Kidney (tissue), 13 donors: ENCODE measurements at regions not wholly inside any gene's neighbourhood (a gene's known extent, or its start where the extent isn't known, plus 50 kb on each side); places are given as distances from the start of the nearest gene placed in this dataset.

Experiments used
- DNase-seq, 5 donors: peaks; one replicate each; pipeline ENCODE4 v3.0.0-alpha.2; 2013 to 2020
- FAIRE-seq: peaks from 2 replicates; lab custom pipeline; 2012; peaks lifted over from hg19 to GRCh38; lab: Jason Lieb, UNC
- H3K27ac ChIP-seq, 2 donors: one replicate each; pipeline ENCODE4 v1.7.0; 2013; ENCODE audit warnings: low read depth in 2 of 2, low read length in 2 of 2, inconsistent platforms in 1 of 2
- H3K27me3 ChIP-seq: one replicate; pipeline ENCODE4 v1.7.1; 2013; ENCODE audit warnings: low read length, inconsistent platforms; ENCODE audit not compliant: control insufficient read depth, insufficient read depth
- H3K36me3 ChIP-seq, 3 donors: one replicate each; pipeline versions ENCODE4 v1.7.0 to v1.7.1; 2013; ENCODE audit warnings: low read length in 3 of 3, control low read depth in 1 of 3, inconsistent platforms in 1 of 3; ENCODE audit not compliant: insufficient read depth in 3 of 3, control insufficient read depth in 2 of 3
- H3K4me1 ChIP-seq, 3 donors: one replicate each; pipeline versions ENCODE4 v1.7.0 to v1.7.1; 2013; ENCODE audit warnings: low read length in 3 of 3, inconsistent platforms in 1 of 3, low read depth in 1 of 3; ENCODE audit not compliant: control insufficient read depth in 2 of 3, insufficient read depth in 2 of 3
- H3K4me3 ChIP-seq, 3 donors: one replicate each; pipeline versions ENCODE4 v1.7.0 to v1.8.1; 2013; ENCODE audit warnings: low read length in 3 of 3, control low read depth in 1 of 3, inconsistent platforms in 1 of 3
- H3K9ac ChIP-seq, 3 donors: one replicate each; pipeline versions ENCODE4 v1.7.0 to v1.7.1; 2013; ENCODE audit warnings: low read length in 3 of 3, control low read depth in 1 of 3, inconsistent platforms in 1 of 3
- H3K9me3 ChIP-seq, 3 donors: one replicate each; pipeline versions ENCODE4 v1.7.0 to v1.7.1; 2013; ENCODE audit warnings: low read length in 3 of 3, control low read depth in 1 of 3, inconsistent platforms in 1 of 3; ENCODE audit not compliant: control insufficient read depth in 2 of 3, insufficient read depth in 1 of 3
- intact Hi-C: fragments of 100-400 bp; cut with DNase I; formaldehyde crosslinking; loops from one replicate; pipeline ENCODE4 v1.11.1; 2022
- TF ChIP-seq, protein P1 (sequence below): IDR thresholded peaks from 3 replicates; pipeline ENCODE4 v1.5.1; 2012; ENCODE audit warnings: mild to moderate bottlenecking, moderate library complexity, borderline replicate concordance; ENCODE audit not compliant: insufficient read depth; ENCODE audit errors: extremely low read depth
- donor health status: control.
- donor health status: control.
- donor health status: control.
- donor health status: control.
- donor health status: control.
- donor health status: DM: yes; HTN: yes; CAD: no.
- donor health status: Normal renal cell carcinoma (clear cell type).

DNA sequence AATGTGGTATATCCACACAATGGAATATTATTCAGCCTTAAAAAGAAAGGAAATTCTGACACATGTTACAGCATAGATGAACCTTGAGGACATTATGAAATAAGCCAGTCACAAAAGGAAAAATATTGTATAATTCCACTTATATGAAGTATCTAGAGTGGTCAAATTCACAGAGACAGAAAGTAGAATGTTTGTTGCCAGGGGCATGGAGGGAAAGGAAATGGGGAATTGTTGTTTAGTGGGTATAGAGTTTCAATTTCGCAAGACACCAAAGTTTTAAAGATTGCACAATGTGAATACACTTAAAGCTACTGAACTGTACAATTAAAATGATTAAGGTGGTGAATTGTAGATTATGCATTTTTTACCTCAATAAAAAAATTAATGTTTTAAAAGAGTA lies 92.9 kb downstream of the TXNL1 start:
- H3K4me3 ChIP-seq, result no peak overlapping the region
- TF ChIP-seq, protein P1, sequence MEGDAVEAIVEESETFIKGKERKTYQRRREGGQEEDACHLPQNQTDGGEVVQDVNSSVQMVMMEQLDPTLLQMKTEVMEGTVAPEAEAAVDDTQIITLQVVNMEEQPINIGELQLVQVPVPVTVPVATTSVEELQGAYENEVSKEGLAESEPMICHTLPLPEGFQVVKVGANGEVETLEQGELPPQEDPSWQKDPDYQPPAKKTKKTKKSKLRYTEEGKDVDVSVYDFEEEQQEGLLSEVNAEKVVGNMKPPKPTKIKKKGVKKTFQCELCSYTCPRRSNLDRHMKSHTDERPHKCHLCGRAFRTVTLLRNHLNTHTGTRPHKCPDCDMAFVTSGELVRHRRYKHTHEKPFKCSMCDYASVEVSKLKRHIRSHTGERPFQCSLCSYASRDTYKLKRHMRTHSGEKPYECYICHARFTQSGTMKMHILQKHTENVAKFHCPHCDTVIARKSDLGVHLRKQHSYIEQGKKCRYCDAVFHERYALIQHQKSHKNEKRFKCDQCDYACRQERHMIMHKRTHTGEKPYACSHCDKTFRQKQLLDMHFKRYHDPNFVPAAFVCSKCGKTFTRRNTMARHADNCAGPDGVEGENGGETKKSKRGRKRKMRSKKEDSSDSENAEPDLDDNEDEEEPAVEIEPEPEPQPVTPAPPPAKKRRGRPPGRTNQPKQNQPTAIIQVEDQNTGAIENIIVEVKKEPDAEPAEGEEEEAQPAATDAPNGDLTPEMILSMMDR, result no peak
- H3K9ac ChIP-seq, result no peak overlapping the region
- H3K27ac ChIP-seq, result no peak overlapping the region
- no peaks in the 10 kb centered on the region for H3K27me3 ChIP-seq
- no peaks in the 10 kb centered on the region for H3K36me3 ChIP-seq
- no peaks in the 10 kb centered on the region for H3K9me3 ChIP-seq
- DNase-seq (no peak), FAIRE-seq (no peak)
- intact Hi-C loops, result no loop called here
- H3K4me1 ChIP-seq, result no peaks in the 10 kb centered on the region

DNA sequence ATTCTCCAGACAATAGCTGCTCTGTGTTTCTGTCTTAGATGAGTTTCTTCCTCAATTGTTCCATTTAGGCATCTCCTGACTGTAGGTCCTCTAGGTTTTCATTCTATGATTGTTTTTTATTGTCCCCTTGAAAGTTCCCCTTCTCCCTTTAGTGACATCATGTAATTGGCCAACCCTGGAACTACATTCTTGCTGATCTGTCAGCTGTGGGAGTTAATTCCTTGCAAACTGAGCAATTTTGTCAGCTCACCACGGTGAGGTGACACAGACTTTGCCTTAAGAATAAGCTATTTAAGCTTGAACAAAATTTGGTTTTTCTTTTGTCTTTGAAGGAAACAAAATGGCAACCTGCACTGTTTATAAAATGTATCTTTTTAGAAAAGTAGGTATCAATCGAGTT lies 95.9 kb downstream of the TXNL1 start:
- Histone ChIP-seq H3K4me1 (no peaks in the 10 kb centered on the region), H3K9me3 (no peaks in the 10 kb centered on the region), H3K27ac (no peak overlapping the region), H3K27me3 (no peaks in the 10 kb centered on the region), H3K4me3 (no peak overlapping the region), H3K9ac (no peak overlapping the region), H3K36me3 (no peaks in the 10 kb centered on the region)
- peak in 1 of 5 donors; percentile 31 for DNase-seq
- TF ChIP-seq, protein P1, result no peak
- FAIRE-seq, result no peak
- intact Hi-C loops, result no loop called here

DNA sequence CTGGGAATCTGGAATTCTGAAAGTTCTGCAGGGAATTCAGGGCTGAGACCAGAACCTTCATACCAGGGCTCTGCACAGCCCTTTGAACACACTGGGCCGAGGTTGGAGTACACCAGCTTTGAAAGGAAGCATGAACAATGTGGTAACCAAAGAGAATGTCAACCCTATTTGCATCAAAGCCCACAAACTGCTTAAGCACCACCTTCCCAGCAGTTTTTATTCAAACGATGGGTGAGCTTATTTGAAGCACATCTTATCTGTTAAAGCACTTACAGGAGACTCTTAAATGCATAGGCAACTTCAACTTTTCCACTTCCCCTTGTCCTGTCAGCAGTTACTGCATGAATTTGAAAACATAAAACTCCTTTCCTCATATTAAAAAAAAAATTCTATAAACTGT lies 96.6 kb downstream of the TXNL1 start:
- TF ChIP-seq, protein P1, result no peak
- Histone ChIP-seq H3K4me3 (no peak overlapping the region), H3K27me3 (no peaks in the 10 kb centered on the region), H3K27ac (no peak overlapping the region), H3K9me3 (no peaks in the 10 kb centered on the region), H3K4me1 (no peaks in the 10 kb centered on the region), H3K36me3 (no peaks in the 10 kb centered on the region), H3K9ac (no peak overlapping the region)
- DNase-seq (no peak), FAIRE-seq (no peak)
- intact Hi-C loops, result no loop called here

DNA sequence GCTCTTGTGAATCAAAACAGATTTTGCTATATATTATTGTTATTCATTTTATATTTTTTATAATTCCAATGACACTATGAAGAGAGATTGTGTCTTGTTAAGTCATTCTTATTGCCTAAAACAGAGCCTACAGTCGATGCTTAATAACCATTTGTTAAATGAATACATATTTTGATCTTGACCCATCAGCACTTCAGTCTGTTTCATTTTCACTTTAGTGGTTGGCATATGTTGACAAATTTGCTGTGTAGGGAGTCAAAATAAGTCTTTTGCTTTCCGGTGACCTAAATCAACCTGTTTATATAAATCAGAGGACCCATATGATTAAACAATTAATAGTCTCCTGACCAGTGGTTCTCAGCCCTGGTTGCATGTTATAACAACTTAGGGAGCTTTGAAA lies 97.1 kb downstream of the TXNL1 start:
- no peak overlapping the region for H3K9ac ChIP-seq
- H3K9me3 ChIP-seq, result no peaks in the 10 kb centered on the region
- TF ChIP-seq, protein P1, result no peak
- H3K4me3 ChIP-seq, result no peak overlapping the region
- H3K36me3 ChIP-seq, result no peaks in the 10 kb centered on the region
- H3K27me3 ChIP-seq, result no peaks in the 10 kb centered on the region
- no peak for FAIRE-seq
- H3K4me1 ChIP-seq, result no peaks in the 10 kb centered on the region
- H3K27ac ChIP-seq, result no peak overlapping the region
- no peak for DNase-seq
- intact Hi-C loops, result no loop called here
